Loucy (cell line): ENCODE measurements at regions not wholly inside any gene's neighbourhood (a gene's known extent, or its start where the extent isn't known, plus 50 kb on each side); places are given as distances from the start of the nearest gene placed in this dataset.

Experiments used
- H2AFZ ChIP-seq: fragments of 200-600 bp; sonication (generic); 2 replicates; pipeline ENCODE4 v1.6.0; 2016; ENCODE audit warnings: antibody characterized with exemption, mild to moderate bottlenecking, low read length, moderate library complexity
- H3F3A ChIP-seq: fragments of 200-600 bp; 2 replicates; pipeline ENCODE4 v1.6.0; 2016; ENCODE audit warnings: antibody characterized with exemption, low read depth, mild to moderate bottlenecking
- H3K27me3 ChIP-seq: fragments of 200-600 bp; sonication (generic); 2 replicates; pipeline ENCODE4 v1.6.1; 2014; ENCODE audit warnings: low read length, mild to moderate bottlenecking; ENCODE audit not compliant: insufficient read depth, poor library complexity, severe bottlenecking
- H3K36me3 ChIP-seq: fragments of 200-600 bp; sonication (generic); 2 replicates; pipeline ENCODE4 v1.6.1; 2016; ENCODE audit warnings: low read length; ENCODE audit not compliant: insufficient read depth
- H3K4me1 ChIP-seq: fragments of 200-600 bp; sonication (generic); 2 replicates; pipeline ENCODE4 v1.5.1; 2014; ENCODE audit warnings: low read length, mild to moderate bottlenecking; ENCODE audit not compliant: insufficient read depth, poor library complexity, severe bottlenecking
- H3K4me2 ChIP-seq: fragments of 200-600 bp; sonication (generic); 2 replicates; pipeline ENCODE4 v1.6.0; 2014; ENCODE audit warnings: antibody characterized with exemption, low read length, low read depth, mild to moderate bottlenecking; ENCODE audit not compliant: poor library complexity, severe bottlenecking
- H3K4me3 ChIP-seq: fragments of 200-600 bp; sonication (generic); 2 replicates; pipeline ENCODE4 v1.5.1; 2014; ENCODE audit warnings: low read length, mild to moderate bottlenecking, mixed read lengths; ENCODE audit not compliant: poor library complexity, severe bottlenecking
- H3K79me2 ChIP-seq: fragments of 200-600 bp; sonication (generic); 2 replicates; pipeline ENCODE4 v1.6.1; 2014; ENCODE audit warnings: low read length; ENCODE audit not compliant: insufficient read depth
- H3K9ac ChIP-seq: fragments of 200-600 bp; sonication (generic); 2 replicates; pipeline ENCODE4 v1.6.0; 2014; ENCODE audit warnings: mild to moderate bottlenecking, low read depth, low read length, moderate library complexity; ENCODE audit not compliant: poor library complexity, severe bottlenecking
- H3K9me2 ChIP-seq: fragments of 200-600 bp; sonication (generic); replicated peaks from 2 replicates; pipeline ENCODE4 v1.6.1; 2016; ENCODE audit warnings: low read depth, low read length, mixed read lengths
- H3K9me3 ChIP-seq: fragments of 200-600 bp; sonication (generic); 2 replicates; pipeline ENCODE4 v1.6.1; 2014; ENCODE audit warnings: mild to moderate bottlenecking, antibody characterized with exemption, low read length, low read depth; ENCODE audit not compliant: insufficient read depth
- H4K20me1 ChIP-seq: fragments of 200-600 bp; sonication (generic); 2 replicates; pipeline ENCODE4 v1.6.0; 2014; ENCODE audit warnings: antibody characterized with exemption, low read length, mild to moderate bottlenecking; ENCODE audit not compliant: insufficient read depth, poor library complexity, severe bottlenecking
- EZH2phosphoT487 ChIP-seq: fragments of 200-600 bp; IDR thresholded peaks from 2 replicates; pipeline ENCODE4 v1.6.1; 2018; ENCODE audit warnings: antibody characterized with exemption, mild to moderate bottlenecking, moderate library complexity, borderline replicate concordance
- TF ChIP-seq, protein P1 (sequence below): fragments of 200-600 bp; sonication (generic); conservative IDR thresholded peaks from 2 replicates; pipeline ENCODE4 v1.5.1; 2014; ENCODE audit warnings: mild to moderate bottlenecking, antibody characterized with exemption, low read length

DNA sequence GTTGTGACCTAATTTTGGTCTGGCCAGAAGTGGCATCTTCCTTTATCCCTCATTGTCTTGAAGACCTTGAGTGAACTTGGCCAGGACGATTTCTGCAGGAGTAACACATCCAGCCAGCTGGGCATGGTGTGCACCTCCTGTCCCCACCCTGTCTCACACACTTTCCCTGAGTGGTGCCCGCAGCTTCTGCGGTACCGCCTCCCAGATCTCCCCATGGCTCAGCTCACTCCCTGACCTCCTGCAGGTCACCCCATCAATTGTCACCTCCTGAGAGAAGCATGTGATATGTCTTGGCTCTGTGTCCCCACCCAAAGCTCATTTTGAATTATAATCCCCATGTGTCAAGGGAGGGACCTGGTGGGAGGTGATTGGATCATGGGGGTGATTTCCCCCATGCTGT lies 50.2 kb upstream of the TP53I11 start:
- H3K36me3 ChIP-seq: no peaks in the 10 kb centered on the region
- H3K9me3 ChIP-seq: no peaks in the 10 kb centered on the region
- H3F3A ChIP-seq: no peaks in the 10 kb centered on the region
- H3K9me2 ChIP-seq: no peaks in the 10 kb centered on the region
- no peak overlapping the region for H2AFZ ChIP-seq
- H3K4me1 ChIP-seq: no peaks in the 10 kb centered on the region
- H3K79me2 ChIP-seq: no peaks in the 10 kb centered on the region
- H3K27me3 ChIP-seq: no peaks in the 10 kb centered on the region
- TF ChIP-seq, protein P1, sequence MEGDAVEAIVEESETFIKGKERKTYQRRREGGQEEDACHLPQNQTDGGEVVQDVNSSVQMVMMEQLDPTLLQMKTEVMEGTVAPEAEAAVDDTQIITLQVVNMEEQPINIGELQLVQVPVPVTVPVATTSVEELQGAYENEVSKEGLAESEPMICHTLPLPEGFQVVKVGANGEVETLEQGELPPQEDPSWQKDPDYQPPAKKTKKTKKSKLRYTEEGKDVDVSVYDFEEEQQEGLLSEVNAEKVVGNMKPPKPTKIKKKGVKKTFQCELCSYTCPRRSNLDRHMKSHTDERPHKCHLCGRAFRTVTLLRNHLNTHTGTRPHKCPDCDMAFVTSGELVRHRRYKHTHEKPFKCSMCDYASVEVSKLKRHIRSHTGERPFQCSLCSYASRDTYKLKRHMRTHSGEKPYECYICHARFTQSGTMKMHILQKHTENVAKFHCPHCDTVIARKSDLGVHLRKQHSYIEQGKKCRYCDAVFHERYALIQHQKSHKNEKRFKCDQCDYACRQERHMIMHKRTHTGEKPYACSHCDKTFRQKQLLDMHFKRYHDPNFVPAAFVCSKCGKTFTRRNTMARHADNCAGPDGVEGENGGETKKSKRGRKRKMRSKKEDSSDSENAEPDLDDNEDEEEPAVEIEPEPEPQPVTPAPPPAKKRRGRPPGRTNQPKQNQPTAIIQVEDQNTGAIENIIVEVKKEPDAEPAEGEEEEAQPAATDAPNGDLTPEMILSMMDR: no peak
- no peak for TF ChIP-seq EZH2phosphoT487
- no peak overlapping the region for H3K4me3 ChIP-seq
- no peak overlapping the region for H3K4me2 ChIP-seq
- H3K9ac ChIP-seq: no peak overlapping the region
- H4K20me1 ChIP-seq: no peaks in the 10 kb centered on the region

DNA sequence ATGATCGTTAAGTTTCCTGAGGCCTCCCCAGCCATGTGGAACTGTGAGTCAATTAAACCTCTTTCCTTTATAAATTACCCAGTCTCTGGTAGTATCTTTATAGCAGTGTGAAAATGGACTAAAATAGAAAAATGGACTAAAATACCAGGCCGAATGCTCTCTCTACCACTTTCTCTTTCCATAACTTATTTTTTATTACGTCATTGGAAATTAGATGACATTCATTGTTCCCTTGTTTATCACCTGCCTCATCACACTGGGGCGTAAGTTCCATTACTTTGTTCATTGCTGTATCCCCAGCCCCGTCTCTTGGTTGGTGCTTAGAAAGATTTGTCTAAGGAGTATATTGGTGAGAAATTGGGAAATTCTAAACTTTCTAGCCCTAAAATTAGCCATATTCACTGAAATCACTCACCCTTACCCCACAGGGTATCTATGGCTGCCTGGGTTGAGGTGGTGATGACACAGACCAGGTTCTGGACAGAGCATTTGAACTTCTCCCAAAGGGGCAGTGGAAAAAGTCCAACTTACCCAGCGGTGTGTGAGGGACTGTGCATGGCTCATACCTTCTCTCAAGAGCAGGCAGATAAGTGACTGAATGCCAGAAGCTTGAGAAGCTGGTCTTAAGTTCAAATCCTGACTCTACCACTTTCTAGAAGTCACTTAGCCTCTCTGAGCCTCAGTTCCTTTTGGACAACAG lies 50.9 kb upstream of the TP53I11 start:
- Histone ChIP-seq H3K9me3 (no peaks in the 10 kb centered on the region), H4K20me1 (no peaks in the 10 kb centered on the region), H3K27me3 (no peaks in the 10 kb centered on the region), H3K79me2 (no peaks in the 10 kb centered on the region), H3K4me3 (no peak overlapping the region), H3K9me2 (no peaks in the 10 kb centered on the region), H3K4me1 (no peaks in the 10 kb centered on the region), H3K4me2 (no peak overlapping the region), H3K36me3 (no peaks in the 10 kb centered on the region), H2AFZ (no peak overlapping the region), H3K9ac (no peak overlapping the region), H3F3A (no peaks in the 10 kb centered on the region)
- TF ChIP-seq, protein P1: no peak
- no peak for TF ChIP-seq EZH2phosphoT487

DNA sequence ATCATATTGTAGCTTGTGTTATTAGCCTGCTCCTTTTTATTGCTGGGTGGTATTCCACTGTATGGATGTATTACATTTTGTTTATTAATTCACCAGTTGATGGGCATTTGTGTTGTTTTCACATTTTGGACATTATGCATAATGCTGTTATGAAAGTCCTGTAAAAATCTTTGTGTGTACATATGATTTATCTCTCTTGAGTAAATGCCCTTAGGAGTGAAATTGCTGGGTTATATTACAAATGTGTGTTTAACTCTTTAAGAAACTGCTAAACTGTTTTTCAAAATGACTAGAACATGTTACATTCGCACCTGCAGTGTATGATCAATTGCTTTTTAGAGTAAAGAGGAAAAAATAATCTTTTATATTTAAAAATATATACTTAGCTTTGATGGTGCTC lies 54.4 kb upstream of the TP53I11 start:
- no peak overlapping the region for H3K4me2 ChIP-seq
- H3K9ac ChIP-seq: no peak overlapping the region
- no peaks in the 10 kb centered on the region for H3K9me2 ChIP-seq
- H3K4me3 ChIP-seq: no peak overlapping the region
- no peak for TF ChIP-seq EZH2phosphoT487
- TF ChIP-seq, protein P1: no peak
- H3K79me2 ChIP-seq: no peaks in the 10 kb centered on the region
- no peaks in the 10 kb centered on the region for H3F3A ChIP-seq
- no peaks in the 10 kb centered on the region for H3K27me3 ChIP-seq
- H3K36me3 ChIP-seq: no peaks in the 10 kb centered on the region
- no peaks in the 10 kb centered on the region for H3K4me1 ChIP-seq
- no peak overlapping the region for H2AFZ ChIP-seq
- no peaks in the 10 kb centered on the region for H3K9me3 ChIP-seq
- H4K20me1 ChIP-seq: no peaks in the 10 kb centered on the region
